GM10266 (cell line): ENCODE measurements at regions not wholly inside any gene's neighbourhood (a gene's known extent, or its start where the extent isn't known, plus 50 kb on each side); places are given as distances from the start of the nearest gene placed in this dataset.

Experiments
- DNase-seq: peaks from one replicate; pipeline ENCODE4 v3.0.0; 2012; ENCODE audit errors: extremely low spot score
- TF ChIP-seq, protein P1 (sequence below): IDR thresholded peaks from 2 replicates; pipeline ENCODE4 v1.5.1; 2012; ENCODE audit warnings: mild to moderate bottlenecking, low read depth; ENCODE audit not compliant: control insufficient read depth, insufficient read depth; ENCODE audit errors: missing control alignments

DNA sequence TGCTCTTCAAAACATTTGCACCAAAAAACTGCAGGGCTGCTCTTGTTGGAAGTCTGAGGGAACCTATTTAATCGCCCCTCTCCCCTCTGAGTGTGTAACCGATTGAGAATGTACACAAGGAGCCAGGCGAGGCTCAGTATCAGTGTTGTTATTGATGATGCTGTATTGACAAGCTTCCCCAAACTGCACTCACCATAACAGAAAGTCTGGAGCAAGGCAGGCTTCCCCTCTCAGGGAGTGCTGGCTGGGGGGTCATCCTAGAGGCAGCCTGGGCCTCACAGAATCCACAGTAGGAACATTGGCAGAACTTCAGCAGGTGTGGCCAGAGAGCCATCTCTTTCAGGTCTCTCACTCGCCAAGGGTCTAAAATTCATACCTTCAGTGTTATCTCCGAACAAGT, 58.1 kb upstream of the TUNAR start:
- no peak for DNase-seq

DNA sequence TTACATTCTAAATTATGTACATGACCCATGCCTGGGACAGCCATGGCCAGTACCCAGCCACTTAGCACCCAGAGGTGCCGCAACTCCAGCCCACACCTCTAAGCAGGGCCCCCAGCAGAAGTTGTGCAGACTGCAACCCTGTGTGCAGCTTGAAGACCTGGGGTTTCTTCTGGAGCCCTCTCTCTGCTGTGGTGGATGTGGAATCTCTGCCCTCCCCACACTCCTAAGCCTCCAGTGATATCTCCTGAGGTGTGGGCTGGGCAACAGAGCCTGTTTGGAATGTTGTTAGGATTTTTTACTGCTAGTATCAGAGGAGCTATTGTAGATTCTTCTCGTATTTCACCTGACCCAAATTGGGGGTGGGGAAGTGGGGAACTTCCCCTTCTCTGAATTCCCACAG, 59.4 kb upstream of the TUNAR start:
- TF ChIP-seq, protein P1, sequence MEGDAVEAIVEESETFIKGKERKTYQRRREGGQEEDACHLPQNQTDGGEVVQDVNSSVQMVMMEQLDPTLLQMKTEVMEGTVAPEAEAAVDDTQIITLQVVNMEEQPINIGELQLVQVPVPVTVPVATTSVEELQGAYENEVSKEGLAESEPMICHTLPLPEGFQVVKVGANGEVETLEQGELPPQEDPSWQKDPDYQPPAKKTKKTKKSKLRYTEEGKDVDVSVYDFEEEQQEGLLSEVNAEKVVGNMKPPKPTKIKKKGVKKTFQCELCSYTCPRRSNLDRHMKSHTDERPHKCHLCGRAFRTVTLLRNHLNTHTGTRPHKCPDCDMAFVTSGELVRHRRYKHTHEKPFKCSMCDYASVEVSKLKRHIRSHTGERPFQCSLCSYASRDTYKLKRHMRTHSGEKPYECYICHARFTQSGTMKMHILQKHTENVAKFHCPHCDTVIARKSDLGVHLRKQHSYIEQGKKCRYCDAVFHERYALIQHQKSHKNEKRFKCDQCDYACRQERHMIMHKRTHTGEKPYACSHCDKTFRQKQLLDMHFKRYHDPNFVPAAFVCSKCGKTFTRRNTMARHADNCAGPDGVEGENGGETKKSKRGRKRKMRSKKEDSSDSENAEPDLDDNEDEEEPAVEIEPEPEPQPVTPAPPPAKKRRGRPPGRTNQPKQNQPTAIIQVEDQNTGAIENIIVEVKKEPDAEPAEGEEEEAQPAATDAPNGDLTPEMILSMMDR, result no peak
- DNase-seq, result no peak

More for the DNA sequence above, 58.1 kb upstream of the TUNAR start:
- TF ChIP-seq, protein P1, result no peak

DNA sequence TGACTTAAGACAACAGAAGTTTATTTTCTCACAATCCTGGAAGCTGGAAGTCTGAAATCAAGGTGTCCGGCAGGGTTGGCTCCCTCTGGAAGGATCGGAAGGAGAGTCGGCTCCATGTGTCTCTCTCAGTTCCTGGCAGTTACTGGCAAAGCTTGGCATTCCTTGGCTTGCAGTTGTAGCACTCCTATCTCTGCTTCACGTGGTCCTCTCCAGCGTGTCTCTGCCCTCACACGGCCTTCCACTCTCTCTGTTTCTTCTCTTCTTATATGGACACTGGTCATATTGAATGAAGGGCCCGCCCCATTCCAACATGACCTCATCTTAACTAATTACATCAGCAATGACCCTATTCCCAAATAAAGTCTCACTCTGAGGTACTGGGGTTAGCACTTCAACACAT, 60.1 kb upstream of the TUNAR start:
- TF ChIP-seq, protein P1, result no peak
- DNase-seq, result no peak

DNA sequence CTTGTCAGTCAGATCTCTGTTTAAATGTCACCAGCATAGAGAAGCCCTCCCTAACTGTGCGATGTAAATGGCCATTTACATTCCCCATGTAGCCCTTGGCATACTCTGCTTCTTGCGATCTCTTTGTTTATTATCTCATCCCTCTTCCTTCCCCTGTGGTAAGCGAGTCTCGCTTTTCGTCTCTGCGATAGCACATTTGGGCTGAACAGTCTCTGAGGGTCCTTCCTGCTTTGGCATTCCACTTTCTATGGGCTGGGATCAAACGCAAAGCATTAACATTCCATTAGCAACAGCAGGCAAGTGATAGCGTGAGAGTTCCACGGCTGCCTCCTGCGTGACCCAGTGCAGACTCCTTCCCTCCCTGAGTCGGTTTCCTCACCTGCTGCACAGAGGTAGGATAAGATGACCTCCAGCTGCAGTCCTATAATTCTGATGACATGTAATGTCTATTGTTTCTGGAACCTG, 61.4 kb upstream of the TUNAR start:
- no peak for DNase-seq
- TF ChIP-seq, protein P1, result no peak

DNA sequence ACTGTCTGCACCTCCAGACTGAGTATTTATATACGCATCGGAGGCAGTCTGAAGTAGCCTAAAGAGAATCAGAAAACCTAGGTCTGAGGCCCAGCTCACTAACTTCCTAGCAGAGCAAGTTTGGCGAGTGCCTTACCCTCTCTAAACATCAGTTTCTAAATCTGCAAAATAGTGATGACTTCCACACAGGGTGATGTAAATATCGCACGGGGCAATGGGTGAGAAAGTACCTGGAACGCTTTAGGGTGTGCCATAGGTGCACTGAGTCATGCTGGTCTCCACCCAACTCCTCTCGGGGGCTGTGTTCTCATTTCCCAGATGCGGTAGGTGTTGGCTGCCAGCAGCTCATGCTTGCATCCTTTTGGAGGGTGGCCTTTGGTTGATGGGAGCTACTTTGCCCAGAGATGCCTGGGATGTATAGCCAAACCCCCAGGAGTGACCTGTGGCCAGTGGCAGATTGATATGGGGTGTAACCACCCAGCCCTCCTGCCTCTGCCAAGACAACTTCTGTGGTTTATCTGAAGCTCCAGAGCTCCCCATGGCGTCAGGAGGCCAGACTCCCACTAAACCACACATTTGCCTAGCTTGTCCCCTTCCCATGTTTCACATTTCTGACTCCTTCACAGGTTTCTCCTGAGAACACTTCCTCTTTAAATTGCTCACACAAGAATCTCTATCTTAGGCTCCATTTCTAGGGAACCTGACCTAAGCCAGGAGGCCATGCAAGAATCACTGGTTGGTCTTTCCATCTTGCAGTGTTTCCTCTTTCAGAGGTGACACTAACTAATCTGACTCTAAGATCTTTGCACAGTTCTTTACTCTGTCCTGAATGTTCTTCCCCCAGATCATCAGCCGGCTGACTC, 62.0 kb upstream of the TUNAR start:
- TF ChIP-seq, protein P1, result no peak
- DNase-seq, result no peak

DNA sequence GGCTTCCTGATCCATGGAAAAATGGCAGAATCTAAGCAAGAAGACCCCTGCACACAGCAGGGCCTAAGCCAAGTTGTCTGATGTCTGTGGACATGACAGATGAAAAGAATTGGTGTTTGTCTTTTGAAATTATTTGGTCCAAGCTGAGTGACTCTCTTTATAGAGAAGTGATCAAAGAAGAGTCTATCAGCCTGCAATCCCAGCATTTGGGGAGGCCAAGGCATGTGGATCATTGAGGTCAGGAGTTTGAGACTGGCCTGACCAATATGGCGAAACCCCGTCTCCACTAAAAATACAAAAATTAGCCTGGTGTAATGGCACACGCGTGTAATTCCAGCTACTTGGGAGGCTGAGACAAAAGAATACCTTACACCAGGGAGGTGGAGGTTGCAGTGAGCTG, 64.8 kb upstream of the TUNAR start:
- DNase-seq, result no peak
- TF ChIP-seq, protein P1, result no peak

DNA sequence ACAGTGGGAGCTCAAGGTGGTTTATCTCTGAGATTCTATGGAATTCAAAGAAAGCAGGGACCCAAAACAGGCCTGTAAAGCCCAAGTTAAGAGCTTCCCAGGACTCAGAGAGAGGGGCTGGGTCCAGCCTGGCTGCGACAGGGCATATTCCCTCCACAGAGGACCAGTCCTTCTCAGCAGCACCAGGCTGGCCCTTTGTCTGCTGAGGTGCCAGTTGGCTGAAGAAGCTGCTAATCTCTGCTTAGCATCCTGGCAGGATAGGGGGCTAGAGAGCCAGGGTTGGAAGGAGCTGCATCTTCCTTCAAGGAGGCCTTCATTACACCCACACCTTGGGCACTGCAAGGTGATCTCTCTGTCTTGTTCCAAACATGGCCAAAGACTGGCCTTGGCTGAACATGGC, 68.3 kb upstream of the TUNAR start:
- no peak for DNase-seq
- TF ChIP-seq, protein P1, result no peak
